ENCODE measurements at regions not wholly inside any gene's neighbourhood (a gene's known extent, or its start where the extent isn't known, plus 50 kb on each side); places are given as distances from the start of the nearest gene placed in this dataset.

DNA sequence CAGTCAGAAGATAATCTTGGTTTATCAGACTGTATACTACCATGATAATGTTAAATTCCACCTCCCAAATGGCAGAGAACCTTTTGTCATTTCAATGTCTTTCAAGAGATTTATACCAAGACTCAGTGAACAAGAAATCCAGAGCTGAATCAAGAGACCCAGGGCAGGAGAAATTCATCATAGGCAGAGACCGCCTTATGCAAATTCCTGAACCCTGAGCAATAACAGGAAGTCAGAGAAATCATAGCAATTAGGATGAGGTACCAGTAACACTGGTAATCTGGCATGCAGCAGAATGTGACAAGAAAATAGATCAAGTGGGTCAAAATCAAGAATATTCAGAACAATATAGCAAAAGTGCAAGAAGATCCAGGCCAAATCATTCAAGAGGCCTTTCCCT, 412.4 kb upstream of the LRATD1 start:
- Histone ChIP-seq H3K4me1 (ENCODE audit: control extremely low read depth in 1 of 4, control insufficient read depth in 4 of 4, insufficient read depth in 4 of 4, low read length in 3 of 4) (no peaks in the 10 kb centered on the region), H3K4me3 (ENCODE audit: control insufficient read depth in 1 of 7, extremely low read depth in 1 of 7, insufficient read depth in 4 of 7, low read depth in 2 of 7, low read length in 6 of 7) (no peak overlapping the region), H3K36me3 (ENCODE audit: control insufficient read depth in 4 of 4, insufficient read depth in 4 of 4, low read length in 3 of 4) (no peaks in the 10 kb centered on the region), H3K27me3 (replicated peaks in 2 of 5; ENCODE audit: control insufficient read depth in 4 of 5, insufficient read depth in 5 of 5, low read length in 4 of 5) (no peaks in the 10 kb centered on the region), H3K27ac (ENCODE audit: insufficient read depth in 1 of 2, low read depth in 1 of 2, low read length in 2 of 2, poor library complexity in 1 of 2, severe bottlenecking in 2 of 2) (no peak overlapping the region), H3K9me3 (ENCODE audit: control extremely low read depth in 1 of 5, control insufficient read depth in 4 of 5, insufficient read depth in 2 of 5, low read depth in 1 of 5, low read length in 4 of 5) (peaks cover 0 to 1% (median 0%) of the 10 kb centered on the region in 5 experiments)
- DNase-seq = no peak
- POLR2A ChIA-PET = no interaction called here
- 78% methylated on average over 1 of the region's 1 CpG for WGBS (ENCODE audit: insufficient coverage)
- CTCF ChIA-PET = no interaction called here

DNA sequence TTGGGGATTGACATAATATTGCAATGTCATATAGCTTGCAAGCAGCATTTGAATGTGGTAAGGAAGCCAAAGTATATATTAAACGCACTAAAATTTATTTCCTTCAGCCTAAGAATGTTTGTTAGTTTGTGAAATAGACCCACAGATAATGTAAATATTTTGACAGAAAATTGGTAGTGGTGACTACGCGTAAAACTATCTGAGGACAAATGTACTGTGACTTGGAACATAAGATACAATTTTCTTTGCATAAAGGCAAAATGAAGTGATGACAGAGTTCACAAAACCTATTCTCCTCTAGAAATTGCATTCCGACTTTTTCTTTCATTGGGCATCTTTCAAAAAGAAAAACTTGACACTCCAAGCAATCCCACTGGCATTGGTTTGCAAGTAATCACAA, 411.1 kb upstream of the LRATD1 start:
- Histone ChIP-seq H3K4me3 (ENCODE audit: control insufficient read depth in 1 of 7, extremely low read depth in 1 of 7, insufficient read depth in 4 of 7, low read depth in 2 of 7, low read length in 6 of 7) (no peak overlapping the region), H3K36me3 (ENCODE audit: control insufficient read depth in 4 of 4, insufficient read depth in 4 of 4, low read length in 3 of 4) (no peaks in the 10 kb centered on the region), H3K27ac (ENCODE audit: insufficient read depth in 1 of 2, low read depth in 1 of 2, low read length in 2 of 2, poor library complexity in 1 of 2, severe bottlenecking in 2 of 2) (no peak overlapping the region), H3K9me3 (ENCODE audit: control extremely low read depth in 1 of 5, control insufficient read depth in 4 of 5, insufficient read depth in 2 of 5, low read depth in 1 of 5, low read length in 4 of 5) (peaks cover 0 to 1% (median 0%) of the 10 kb centered on the region in 5 experiments), H3K27me3 (replicated peaks in 2 of 5; ENCODE audit: control insufficient read depth in 4 of 5, insufficient read depth in 5 of 5, low read length in 4 of 5) (no peaks in the 10 kb centered on the region), H3K4me1 (ENCODE audit: control extremely low read depth in 1 of 4, control insufficient read depth in 4 of 4, insufficient read depth in 4 of 4, low read length in 3 of 4) (no peaks in the 10 kb centered on the region)
- 93% methylated on average over 2 of the region's 4 CpGs for WGBS (ENCODE audit: insufficient coverage)
- ChIA-PET CTCF (no interaction called here), POLR2A (no interaction called here)
- DNase-seq = no peak

DNA sequence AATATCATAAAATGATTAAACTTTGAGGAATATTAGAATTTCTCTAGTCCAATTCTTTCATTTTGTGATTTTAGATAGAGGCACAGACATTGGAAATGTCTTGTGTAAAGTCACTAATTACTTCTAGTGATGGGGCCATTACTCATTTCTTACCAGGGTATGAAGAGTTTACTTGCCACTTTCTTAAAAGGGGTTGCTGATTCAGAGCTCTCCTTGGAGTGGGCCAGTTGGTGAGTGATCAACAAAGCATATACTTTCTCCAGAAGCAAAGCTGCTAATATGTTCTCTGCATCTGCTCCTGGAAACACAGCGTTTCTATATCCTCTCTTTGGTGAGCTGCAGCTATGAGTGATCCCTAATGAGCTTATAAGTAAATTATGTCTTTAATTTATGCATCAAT, 408.9 kb upstream of the LRATD1 start:
- Histone ChIP-seq H3K9me3 (ENCODE audit: control extremely low read depth in 1 of 5, control insufficient read depth in 4 of 5, insufficient read depth in 2 of 5, low read depth in 1 of 5, low read length in 4 of 5) (peaks cover 0 to 1% (median 0%) of the 10 kb centered on the region in 5 experiments), H3K36me3 (ENCODE audit: control insufficient read depth in 4 of 4, insufficient read depth in 4 of 4, low read length in 3 of 4) (no peaks in the 10 kb centered on the region), H3K27ac (ENCODE audit: insufficient read depth in 1 of 2, low read depth in 1 of 2, low read length in 2 of 2, poor library complexity in 1 of 2, severe bottlenecking in 2 of 2) (no peak overlapping the region), H3K4me3 (ENCODE audit: control insufficient read depth in 1 of 7, extremely low read depth in 1 of 7, insufficient read depth in 4 of 7, low read depth in 2 of 7, low read length in 6 of 7) (no peak overlapping the region), H3K27me3 (replicated peaks in 2 of 5; ENCODE audit: control insufficient read depth in 4 of 5, insufficient read depth in 5 of 5, low read length in 4 of 5) (no peaks in the 10 kb centered on the region), H3K4me1 (ENCODE audit: control extremely low read depth in 1 of 4, control insufficient read depth in 4 of 4, insufficient read depth in 4 of 4, low read length in 3 of 4) (no peaks in the 10 kb centered on the region)
- ChIA-PET CTCF (no interaction called here), POLR2A (no interaction called here)
- DNase-seq = no peak
- WGBS (ENCODE audit: insufficient coverage) = no CpG with 5 or more reads among the region's 1 CpG

DNA sequence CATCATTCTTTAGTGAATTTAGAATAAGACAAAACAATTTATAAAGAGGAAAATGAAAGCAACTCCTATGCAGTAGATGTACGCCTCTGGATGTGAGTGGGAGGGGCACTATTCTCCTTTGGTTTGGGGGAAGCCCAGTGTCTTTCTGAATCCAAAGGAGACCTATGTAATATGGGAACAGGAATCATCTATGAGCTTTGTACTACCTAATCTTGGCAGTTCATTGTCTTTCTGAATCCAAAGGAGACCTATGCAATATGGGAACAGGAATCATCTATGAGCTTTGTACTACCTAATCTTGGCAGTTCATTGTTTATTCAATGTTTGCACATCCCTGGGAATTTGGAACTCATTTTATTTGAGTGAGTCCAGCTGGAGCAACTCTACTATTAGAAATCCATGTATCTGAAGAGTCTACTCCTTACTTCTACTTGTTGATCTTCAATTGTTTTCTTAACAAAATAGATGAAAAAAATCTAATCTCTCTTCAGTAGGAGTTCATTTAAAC, 401.1 kb upstream of the LRATD1 start:
- Histone ChIP-seq H3K27me3 (replicated peaks in 2 of 5; ENCODE audit: control insufficient read depth in 4 of 5, insufficient read depth in 5 of 5, low read length in 4 of 5) (no peaks in the 10 kb centered on the region), H3K9me3 (ENCODE audit: control extremely low read depth in 1 of 5, control insufficient read depth in 4 of 5, insufficient read depth in 2 of 5, low read depth in 1 of 5, low read length in 4 of 5) (no peaks in the 10 kb centered on the region), H3K4me1 (ENCODE audit: control extremely low read depth in 1 of 4, control insufficient read depth in 4 of 4, insufficient read depth in 4 of 4, low read length in 3 of 4) (peaks cover 0 to 5% (median 0%) of the 10 kb centered on the region in 4 experiments), H3K4me3 (ENCODE audit: control insufficient read depth in 1 of 7, extremely low read depth in 1 of 7, insufficient read depth in 4 of 7, low read depth in 2 of 7, low read length in 6 of 7) (no peak overlapping the region), H3K36me3 (ENCODE audit: control insufficient read depth in 4 of 4, insufficient read depth in 4 of 4, low read length in 3 of 4) (no peaks in the 10 kb centered on the region), H3K27ac (ENCODE audit: insufficient read depth in 1 of 2, low read depth in 1 of 2, low read length in 2 of 2, poor library complexity in 1 of 2, severe bottlenecking in 2 of 2) (no peak overlapping the region)
- CTCF ChIA-PET = no interaction called here
- POLR2A ChIA-PET = no interaction called here
- WGBS (ENCODE audit: insufficient coverage) = 86% methylated on average over 1 of the region's 1 CpG
- no peak for DNase-seq

DNA sequence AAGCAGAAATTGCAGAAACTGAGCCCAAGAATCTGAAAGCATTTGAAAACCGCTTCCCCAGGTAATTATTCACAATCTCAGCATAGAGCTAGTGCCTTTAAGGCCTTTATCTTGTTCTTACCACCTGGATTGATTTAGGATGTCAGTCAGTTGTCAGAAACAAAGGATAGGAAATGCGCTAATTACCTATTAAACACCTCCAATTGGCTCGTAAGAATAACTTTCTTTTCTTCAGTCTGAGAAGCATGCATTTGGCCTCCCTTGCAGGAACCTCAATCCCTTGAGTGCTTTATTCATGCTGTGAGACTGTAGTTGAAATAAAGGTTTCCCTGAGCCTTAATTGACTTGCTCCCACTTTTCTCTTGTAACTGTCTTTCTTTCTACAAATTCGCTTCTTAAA, 400.3 kb upstream of the LRATD1 start:
- no peak overlapping the region for H3K4me3 ChIP-seq (ENCODE audit: control insufficient read depth in 1 of 7, extremely low read depth in 1 of 7, insufficient read depth in 4 of 7, low read depth in 2 of 7, low read length in 6 of 7)
- WGBS (ENCODE audit: insufficient coverage) = 74% methylated on average over 3 of the region's 4 CpGs
- no peaks in the 10 kb centered on the region for H3K27me3 ChIP-seq (replicated peaks in 2 of 5; ENCODE audit: control insufficient read depth in 4 of 5, insufficient read depth in 5 of 5, low read length in 4 of 5)
- peaks cover 0 to 5% (median 0%) of the 10 kb centered on the region in 4 experiments for H3K4me1 ChIP-seq (ENCODE audit: control extremely low read depth in 1 of 4, control insufficient read depth in 4 of 4, insufficient read depth in 4 of 4, low read length in 3 of 4)
- ChIA-PET CTCF (no interaction called here), POLR2A (no interaction called here)
- H3K27ac ChIP-seq (ENCODE audit: insufficient read depth in 1 of 2, low read depth in 1 of 2, low read length in 2 of 2, poor library complexity in 1 of 2, severe bottlenecking in 2 of 2) = no peak overlapping the region
- no peak for DNase-seq
- no peaks in the 10 kb centered on the region for H3K36me3 ChIP-seq (ENCODE audit: control insufficient read depth in 4 of 4, insufficient read depth in 4 of 4, low read length in 3 of 4)
- H3K9me3 ChIP-seq (ENCODE audit: control extremely low read depth in 1 of 5, control insufficient read depth in 4 of 5, insufficient read depth in 2 of 5, low read depth in 1 of 5, low read length in 4 of 5) = no peaks in the 10 kb centered on the region

DNA sequence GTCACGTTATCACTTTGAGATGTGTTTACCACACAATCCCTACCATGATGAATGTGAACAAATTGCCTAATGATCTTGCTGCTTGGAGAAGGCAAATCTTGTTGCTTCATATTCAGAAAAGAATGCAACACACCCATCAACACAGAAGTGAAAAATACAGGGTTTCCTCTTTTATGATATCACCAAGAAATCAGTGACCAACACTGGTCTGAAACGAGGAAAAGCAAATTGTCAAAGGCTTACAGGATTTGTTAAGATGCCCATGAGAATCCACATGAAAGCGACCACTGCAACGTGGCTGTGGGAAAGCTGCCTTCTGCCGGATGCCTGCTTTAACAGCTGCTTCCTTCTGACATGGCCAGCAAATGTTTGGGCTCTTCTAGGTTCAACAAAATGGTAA, 397.6 kb upstream of the LRATD1 start:
- WGBS (ENCODE audit: insufficient coverage) = 23% methylated on average over 3 of the region's 5 CpGs
- no peaks in the 10 kb centered on the region for H3K27me3 ChIP-seq (replicated peaks in 2 of 5; ENCODE audit: control insufficient read depth in 4 of 5, insufficient read depth in 5 of 5, low read length in 4 of 5)
- ChIA-PET CTCF (no interaction called here), POLR2A (no interaction called here)
- H3K4me3 ChIP-seq (ENCODE audit: control insufficient read depth in 1 of 7, extremely low read depth in 1 of 7, insufficient read depth in 4 of 7, low read depth in 2 of 7, low read length in 6 of 7) = no peak overlapping the region
- H3K9me3 ChIP-seq (ENCODE audit: control extremely low read depth in 1 of 5, control insufficient read depth in 4 of 5, insufficient read depth in 2 of 5, low read depth in 1 of 5, low read length in 4 of 5) = no peaks in the 10 kb centered on the region
- H3K36me3 ChIP-seq (ENCODE audit: control insufficient read depth in 4 of 4, insufficient read depth in 4 of 4, low read length in 3 of 4) = no peaks in the 10 kb centered on the region
- peaks cover 0 to 5% (median 0%) of the 10 kb centered on the region in 4 experiments for H3K4me1 ChIP-seq (ENCODE audit: control extremely low read depth in 1 of 4, control insufficient read depth in 4 of 4, insufficient read depth in 4 of 4, low read length in 3 of 4)
- no peak overlapping the region for H3K27ac ChIP-seq (ENCODE audit: insufficient read depth in 1 of 2, low read depth in 1 of 2, low read length in 2 of 2, poor library complexity in 1 of 2, severe bottlenecking in 2 of 2)
- DNase-seq = peak; percentile 2 to 52 (median 12)

DNA sequence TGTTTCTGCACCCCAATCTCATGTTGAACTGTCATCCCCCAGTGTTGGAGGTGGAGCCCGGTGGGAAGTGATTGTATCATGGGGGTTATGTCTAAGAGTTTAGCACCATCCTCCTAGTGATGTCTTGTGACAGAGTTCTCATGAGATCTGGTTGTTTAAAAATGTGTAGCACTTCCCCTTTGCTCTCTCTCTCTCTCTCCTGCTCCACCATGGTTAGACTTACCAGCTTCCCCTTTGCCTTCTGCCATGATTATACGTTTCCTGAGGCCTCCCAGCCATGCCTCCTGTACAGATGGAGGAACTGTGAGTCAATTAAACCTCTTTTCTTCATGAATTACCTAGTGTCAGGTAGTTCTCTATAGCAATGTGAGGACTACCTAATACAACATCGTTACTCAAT, 396.9 kb upstream of the LRATD1 start:
- Histone ChIP-seq H3K36me3 (ENCODE audit: control insufficient read depth in 4 of 4, insufficient read depth in 4 of 4, low read length in 3 of 4) (no peaks in the 10 kb centered on the region), H3K4me3 (ENCODE audit: control insufficient read depth in 1 of 7, extremely low read depth in 1 of 7, insufficient read depth in 4 of 7, low read depth in 2 of 7, low read length in 6 of 7) (no peak overlapping the region), H3K27ac (ENCODE audit: insufficient read depth in 1 of 2, low read depth in 1 of 2, low read length in 2 of 2, poor library complexity in 1 of 2, severe bottlenecking in 2 of 2) (no peak overlapping the region), H3K4me1 (ENCODE audit: control extremely low read depth in 1 of 4, control insufficient read depth in 4 of 4, insufficient read depth in 4 of 4, low read length in 3 of 4) (peaks cover 0 to 5% (median 0%) of the 10 kb centered on the region in 4 experiments), H3K27me3 (replicated peaks in 2 of 5; ENCODE audit: control insufficient read depth in 4 of 5, insufficient read depth in 5 of 5, low read length in 4 of 5) (no peaks in the 10 kb centered on the region), H3K9me3 (ENCODE audit: control extremely low read depth in 1 of 5, control insufficient read depth in 4 of 5, insufficient read depth in 2 of 5, low read depth in 1 of 5, low read length in 4 of 5) (no peaks in the 10 kb centered on the region)
- 88% methylated on average over 1 of the region's 3 CpGs for WGBS (ENCODE audit: insufficient coverage)
- ChIA-PET CTCF (no interaction called here), POLR2A (no interaction called here)
- DNase-seq = peak in 2 of 3 donors; percentile 2 to 41

All from common myeloid progenitor, CD34-positive (primary cell).